ENCODE measurements at regions not wholly inside any gene's neighbourhood (a gene's known extent, or its start where the extent isn't known, plus 50 kb on each side); places are given as distances from the start of the nearest gene placed in this dataset.

DNA sequence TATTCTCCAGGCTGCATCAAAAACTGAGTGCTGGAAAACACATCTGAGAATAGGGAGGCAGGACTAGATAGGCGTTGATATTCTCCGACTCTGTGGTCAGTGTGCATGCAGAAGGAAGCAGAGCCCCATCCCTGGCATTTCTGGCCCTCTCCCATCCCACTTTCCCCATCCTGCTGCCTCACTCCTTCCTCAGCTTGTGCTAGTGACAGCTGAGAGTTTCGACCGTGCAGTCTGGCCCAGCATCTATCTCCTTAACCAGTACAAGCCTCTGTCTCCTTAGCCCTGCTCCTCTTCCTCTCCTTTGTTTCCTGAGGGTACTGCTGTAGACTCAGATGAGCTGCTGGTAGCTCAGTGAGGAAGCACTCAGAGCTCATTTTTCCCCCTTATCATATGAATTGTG lies 163.2 kb downstream of the SUCLA2 start:
- TF ChIP-seq CTCF (IDR thresholded peaks at IDR 0.05) (no peak), ZFX (IDR thresholded peaks at IDR 0.05; ENCODE audit: borderline replicate concordance) (no peak)

Measured in 22Rv1 (cell line).